ENCODE measurements at regions not wholly inside any gene's neighbourhood (a gene's known extent, or its start where the extent isn't known, plus 50 kb on each side); places are given as distances from the start of the nearest gene placed in this dataset.

DNA sequence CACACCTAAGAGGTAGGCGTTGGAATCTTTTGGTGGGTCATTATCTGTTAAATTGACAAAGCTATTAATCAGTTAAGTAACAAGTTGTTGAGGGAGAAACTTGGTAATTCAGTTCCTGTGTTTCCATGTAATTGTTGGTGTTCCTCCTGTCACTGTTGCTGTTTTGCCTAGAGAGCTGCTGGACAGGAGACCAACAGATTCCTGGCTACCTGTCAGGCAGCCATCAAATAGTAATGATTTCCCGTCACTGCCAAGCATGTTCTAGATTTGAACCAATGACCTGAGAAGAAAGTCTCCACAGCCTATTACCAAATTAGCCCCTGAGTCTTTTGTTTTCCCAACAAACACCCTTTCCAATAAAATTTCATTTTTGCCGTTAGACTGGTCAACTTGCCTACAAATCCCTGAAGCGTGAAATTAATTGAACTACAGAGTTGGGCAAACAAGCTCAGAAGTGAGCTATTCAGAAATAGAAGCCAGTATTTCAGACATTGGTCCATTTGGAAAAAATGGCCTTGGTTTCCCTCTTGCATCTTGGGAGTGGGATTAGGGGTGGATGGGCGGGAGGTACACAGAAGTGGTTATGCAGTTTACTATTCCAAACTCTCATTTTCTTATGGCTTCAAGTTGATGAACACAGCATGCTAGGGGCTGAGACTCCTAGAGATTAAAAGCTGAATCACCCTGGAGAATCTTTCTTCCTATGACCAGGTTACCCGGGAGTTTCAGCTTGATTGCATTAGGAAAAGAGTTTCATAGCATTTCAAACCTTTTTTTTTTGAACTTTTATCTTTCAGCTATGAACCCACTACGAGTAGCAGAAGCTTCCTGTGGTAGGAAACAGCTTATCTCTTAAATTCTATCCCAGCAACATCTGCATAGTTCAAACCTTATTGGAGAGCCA is 262.8 kb upstream of the MAF start:
- no peaks in the 10 kb centered on the region; the same call in 1 of the 2 replicates for H3K9me3 Mint-ChIP-seq

More for the DNA sequence above, 262.8 kb upstream of the MAF start:
- Mint-ChIP-seq H3K27ac (no peak overlapping the region), H3K27me3 (ENCODE audit: low read depth) (no peaks in the 10 kb centered on the region), H3K4me1 (no peaks in the 10 kb centered on the region), H3K36me3 (no peaks in the 10 kb centered on the region), H3K4me3 (no peak overlapping the region)
- ChIA-PET POLR2A (no interaction called here), CTCF (no interaction called here)
- DNase-seq (ENCODE audit: low spot score): no peak
- ATAC-seq: no peak
- TF ChIP-seq MXD4 (CRISPR knock-in tag; IDR thresholded peaks at IDR 0.05; ENCODE audit: borderline replicate concordance) (no peak), ETV6 (CRISPR knock-in tag; IDR thresholded peaks at IDR 0.05) (no peak), SMAD3 (CRISPR knock-in tag; IDR thresholded peaks at IDR 0.05; ENCODE audit: borderline replicate concordance) (no peak), RELA (CRISPR knock-in tag; IDR thresholded peaks at IDR 0.05; ENCODE audit: borderline replicate concordance) (no peak), EMX1 (CRISPR knock-in tag; IDR thresholded peaks at IDR 0.05) (no peak), TCF7 (CRISPR knock-in tag; IDR thresholded peaks at IDR 0.05; ENCODE audit: low read depth) (no peak), ESRRA (CRISPR knock-in tag; IDR thresholded peaks at IDR 0.05; ENCODE audit: borderline replicate concordance) (no peak), ZNF396 (CRISPR knock-in tag; IDR thresholded peaks at IDR 0.05; ENCODE audit: borderline replicate concordance) (no peak), NR2C2 (CRISPR knock-in tag; IDR thresholded peaks at IDR 0.05) (no peak), ZNF317 (CRISPR knock-in tag; IDR thresholded peaks at IDR 0.05; ENCODE audit: borderline replicate concordance, low read depth) (no peak), ZNF416 (CRISPR knock-in tag; IDR thresholded peaks at IDR 0.05) (no peak)
- TF ChIP-seq, protein P1, sequence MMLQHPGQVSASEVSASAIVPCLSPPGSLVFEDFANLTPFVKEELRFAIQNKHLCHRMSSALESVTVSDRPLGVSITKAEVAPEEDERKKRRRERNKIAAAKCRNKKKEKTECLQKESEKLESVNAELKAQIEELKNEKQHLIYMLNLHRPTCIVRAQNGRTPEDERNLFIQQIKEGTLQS (CRISPR knock-in tag; conservative IDR thresholded peaks at IDR 0.05): no peak
- TF ChIP-seq, protein P2, sequence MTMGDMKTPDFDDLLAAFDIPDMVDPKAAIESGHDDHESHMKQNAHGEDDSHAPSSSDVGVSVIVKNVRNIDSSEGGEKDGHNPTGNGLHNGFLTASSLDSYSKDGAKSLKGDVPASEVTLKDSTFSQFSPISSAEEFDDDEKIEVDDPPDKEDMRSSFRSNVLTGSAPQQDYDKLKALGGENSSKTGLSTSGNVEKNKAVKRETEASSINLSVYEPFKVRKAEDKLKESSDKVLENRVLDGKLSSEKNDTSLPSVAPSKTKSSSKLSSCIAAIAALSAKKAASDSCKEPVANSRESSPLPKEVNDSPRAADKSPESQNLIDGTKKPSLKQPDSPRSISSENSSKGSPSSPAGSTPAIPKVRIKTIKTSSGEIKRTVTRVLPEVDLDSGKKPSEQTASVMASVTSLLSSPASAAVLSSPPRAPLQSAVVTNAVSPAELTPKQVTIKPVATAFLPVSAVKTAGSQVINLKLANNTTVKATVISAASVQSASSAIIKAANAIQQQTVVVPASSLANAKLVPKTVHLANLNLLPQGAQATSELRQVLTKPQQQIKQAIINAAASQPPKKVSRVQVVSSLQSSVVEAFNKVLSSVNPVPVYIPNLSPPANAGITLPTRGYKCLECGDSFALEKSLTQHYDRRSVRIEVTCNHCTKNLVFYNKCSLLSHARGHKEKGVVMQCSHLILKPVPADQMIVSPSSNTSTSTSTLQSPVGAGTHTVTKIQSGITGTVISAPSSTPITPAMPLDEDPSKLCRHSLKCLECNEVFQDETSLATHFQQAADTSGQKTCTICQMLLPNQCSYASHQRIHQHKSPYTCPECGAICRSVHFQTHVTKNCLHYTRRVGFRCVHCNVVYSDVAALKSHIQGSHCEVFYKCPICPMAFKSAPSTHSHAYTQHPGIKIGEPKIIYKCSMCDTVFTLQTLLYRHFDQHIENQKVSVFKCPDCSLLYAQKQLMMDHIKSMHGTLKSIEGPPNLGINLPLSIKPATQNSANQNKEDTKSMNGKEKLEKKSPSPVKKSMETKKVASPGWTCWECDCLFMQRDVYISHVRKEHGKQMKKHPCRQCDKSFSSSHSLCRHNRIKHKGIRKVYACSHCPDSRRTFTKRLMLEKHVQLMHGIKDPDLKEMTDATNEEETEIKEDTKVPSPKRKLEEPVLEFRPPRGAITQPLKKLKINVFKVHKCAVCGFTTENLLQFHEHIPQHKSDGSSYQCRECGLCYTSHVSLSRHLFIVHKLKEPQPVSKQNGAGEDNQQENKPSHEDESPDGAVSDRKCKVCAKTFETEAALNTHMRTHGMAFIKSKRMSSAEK (CRISPR knock-in tag; IDR thresholded peaks at IDR 0.05; ENCODE audit: borderline replicate concordance): no peak
- TF ChIP-seq, protein P3, sequence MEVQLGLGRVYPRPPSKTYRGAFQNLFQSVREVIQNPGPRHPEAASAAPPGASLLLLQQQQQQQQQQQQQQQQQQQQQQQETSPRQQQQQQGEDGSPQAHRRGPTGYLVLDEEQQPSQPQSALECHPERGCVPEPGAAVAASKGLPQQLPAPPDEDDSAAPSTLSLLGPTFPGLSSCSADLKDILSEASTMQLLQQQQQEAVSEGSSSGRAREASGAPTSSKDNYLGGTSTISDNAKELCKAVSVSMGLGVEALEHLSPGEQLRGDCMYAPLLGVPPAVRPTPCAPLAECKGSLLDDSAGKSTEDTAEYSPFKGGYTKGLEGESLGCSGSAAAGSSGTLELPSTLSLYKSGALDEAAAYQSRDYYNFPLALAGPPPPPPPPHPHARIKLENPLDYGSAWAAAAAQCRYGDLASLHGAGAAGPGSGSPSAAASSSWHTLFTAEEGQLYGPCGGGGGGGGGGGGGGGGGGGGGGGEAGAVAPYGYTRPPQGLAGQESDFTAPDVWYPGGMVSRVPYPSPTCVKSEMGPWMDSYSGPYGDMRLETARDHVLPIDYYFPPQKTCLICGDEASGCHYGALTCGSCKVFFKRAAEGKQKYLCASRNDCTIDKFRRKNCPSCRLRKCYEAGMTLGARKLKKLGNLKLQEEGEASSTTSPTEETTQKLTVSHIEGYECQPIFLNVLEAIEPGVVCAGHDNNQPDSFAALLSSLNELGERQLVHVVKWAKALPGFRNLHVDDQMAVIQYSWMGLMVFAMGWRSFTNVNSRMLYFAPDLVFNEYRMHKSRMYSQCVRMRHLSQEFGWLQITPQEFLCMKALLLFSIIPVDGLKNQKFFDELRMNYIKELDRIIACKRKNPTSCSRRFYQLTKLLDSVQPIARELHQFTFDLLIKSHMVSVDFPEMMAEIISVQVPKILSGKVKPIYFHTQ (CRISPR knock-in tag; IDR thresholded peaks at IDR 0.05): no peak
- TF ChIP-seq, protein P4, sequence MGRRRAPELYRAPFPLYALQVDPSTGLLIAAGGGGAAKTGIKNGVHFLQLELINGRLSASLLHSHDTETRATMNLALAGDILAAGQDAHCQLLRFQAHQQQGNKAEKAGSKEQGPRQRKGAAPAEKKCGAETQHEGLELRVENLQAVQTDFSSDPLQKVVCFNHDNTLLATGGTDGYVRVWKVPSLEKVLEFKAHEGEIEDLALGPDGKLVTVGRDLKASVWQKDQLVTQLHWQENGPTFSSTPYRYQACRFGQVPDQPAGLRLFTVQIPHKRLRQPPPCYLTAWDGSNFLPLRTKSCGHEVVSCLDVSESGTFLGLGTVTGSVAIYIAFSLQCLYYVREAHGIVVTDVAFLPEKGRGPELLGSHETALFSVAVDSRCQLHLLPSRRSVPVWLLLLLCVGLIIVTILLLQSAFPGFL (CRISPR knock-in tag; IDR thresholded peaks at IDR 0.05; ENCODE audit: borderline replicate concordance): no peak
- TF ChIP-seq, protein P5, sequence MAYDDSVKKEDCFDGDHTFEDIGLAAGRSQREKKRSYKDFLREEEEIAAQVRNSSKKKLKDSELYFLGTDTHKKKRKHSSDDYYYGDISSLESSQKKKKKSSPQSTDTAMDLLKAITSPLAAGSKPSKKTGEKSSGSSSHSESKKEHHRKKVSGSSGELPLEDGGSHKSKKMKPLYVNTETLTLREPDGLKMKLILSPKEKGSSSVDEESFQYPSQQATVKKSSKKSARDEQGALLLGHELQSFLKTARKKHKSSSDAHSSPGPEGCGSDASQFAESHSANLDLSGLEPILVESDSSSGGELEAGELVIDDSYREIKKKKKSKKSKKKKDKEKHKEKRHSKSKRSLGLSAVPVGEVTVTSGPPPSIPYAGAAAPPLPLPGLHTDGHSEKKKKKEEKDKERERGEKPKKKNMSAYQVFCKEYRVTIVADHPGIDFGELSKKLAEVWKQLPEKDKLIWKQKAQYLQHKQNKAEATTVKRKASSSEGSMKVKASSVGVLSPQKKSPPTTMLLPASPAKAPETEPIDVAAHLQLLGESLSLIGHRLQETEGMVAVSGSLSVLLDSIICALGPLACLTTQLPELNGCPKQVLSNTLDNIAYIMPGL (CRISPR knock-in tag; IDR thresholded peaks at IDR 0.05): no peak
- TF ChIP-seq, protein P6, sequence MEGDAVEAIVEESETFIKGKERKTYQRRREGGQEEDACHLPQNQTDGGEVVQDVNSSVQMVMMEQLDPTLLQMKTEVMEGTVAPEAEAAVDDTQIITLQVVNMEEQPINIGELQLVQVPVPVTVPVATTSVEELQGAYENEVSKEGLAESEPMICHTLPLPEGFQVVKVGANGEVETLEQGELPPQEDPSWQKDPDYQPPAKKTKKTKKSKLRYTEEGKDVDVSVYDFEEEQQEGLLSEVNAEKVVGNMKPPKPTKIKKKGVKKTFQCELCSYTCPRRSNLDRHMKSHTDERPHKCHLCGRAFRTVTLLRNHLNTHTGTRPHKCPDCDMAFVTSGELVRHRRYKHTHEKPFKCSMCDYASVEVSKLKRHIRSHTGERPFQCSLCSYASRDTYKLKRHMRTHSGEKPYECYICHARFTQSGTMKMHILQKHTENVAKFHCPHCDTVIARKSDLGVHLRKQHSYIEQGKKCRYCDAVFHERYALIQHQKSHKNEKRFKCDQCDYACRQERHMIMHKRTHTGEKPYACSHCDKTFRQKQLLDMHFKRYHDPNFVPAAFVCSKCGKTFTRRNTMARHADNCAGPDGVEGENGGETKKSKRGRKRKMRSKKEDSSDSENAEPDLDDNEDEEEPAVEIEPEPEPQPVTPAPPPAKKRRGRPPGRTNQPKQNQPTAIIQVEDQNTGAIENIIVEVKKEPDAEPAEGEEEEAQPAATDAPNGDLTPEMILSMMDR (IDR thresholded peaks at IDR 0.05): no peak
- TF ChIP-seq, protein P7, sequence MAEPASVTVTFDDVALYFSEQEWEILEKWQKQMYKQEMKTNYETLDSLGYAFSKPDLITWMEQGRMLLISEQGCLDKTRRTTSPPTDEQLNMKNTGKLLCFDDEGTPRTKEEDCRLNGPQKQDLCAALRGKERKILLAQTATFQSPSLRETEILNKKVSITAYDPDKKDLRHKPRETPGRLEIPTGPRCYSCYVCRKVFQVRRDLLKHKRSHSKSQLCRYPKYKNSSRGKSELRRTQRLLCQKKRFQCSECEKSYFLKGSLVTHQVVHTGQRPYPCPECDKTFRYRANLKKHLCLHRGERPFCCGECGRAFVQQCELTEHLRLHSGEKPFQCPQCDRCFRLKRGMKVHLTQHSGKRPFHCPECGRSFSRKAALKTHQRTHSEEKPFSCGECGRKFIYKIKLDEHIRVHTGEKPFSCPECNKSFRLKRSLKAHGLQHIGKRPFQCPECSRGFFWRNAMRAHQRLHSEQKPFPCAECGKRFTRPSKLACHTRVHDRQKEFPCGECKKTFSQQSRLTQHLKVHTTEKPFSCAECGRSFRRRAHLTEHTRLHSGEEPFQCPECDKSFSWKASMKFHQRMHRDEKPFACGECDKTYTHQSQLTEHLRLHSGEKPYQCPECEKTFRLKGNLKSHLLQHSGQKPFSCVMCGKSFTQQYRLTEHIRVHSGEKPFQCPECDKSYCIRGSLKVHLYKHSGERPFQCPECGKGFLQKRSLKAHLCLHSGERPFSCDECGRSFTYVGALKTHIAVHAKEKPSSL (CRISPR knock-in tag; conservative IDR thresholded peaks at IDR 0.05): no peak

Data from WTC11 (cell line).